Stimulated activated naive CD8-positive, alpha-beta T cell treated with anti-CD3 and anti-CD28 coated beads, Interleukin-15, Interleukin-2, amounts not matched to agents 100 U/mL and 50 U/mL, for 24 hours (primary cell): ENCODE measurements at regions not wholly inside any gene's neighbourhood (a gene's known extent, or its start where the extent isn't known, plus 50 kb on each side); places are given as distances from the start of the nearest gene placed in this dataset.

Experiments
- ATAC-seq: fragments of 150-1000 bp; cut with Tn5 transposase; one replicate; pipeline ENCODE4 v1.10.0; 2021
- DNase-seq: peaks from one replicate; pipeline ENCODE4 v3.0.0; 2021

- ATAC-seq, result no peak
- no peak for DNase-seq
These were observed 51.0 kb upstream of the BARX2 start for GRCh38 chr11:129324533-129325175.

GRCh38 chr11:129323896-129324502 is 51.6 kb upstream of the BARX2 start:
- no peak for DNase-seq
- peak; percentile 19 for ATAC-seq

GRCh38 chr11:129322941-129323340 is 52.7 kb upstream of the BARX2 start:
- ATAC-seq (no peak), DNase-seq (no peak)

- ATAC-seq (no peak), DNase-seq (no peak)
These were observed 54.6 kb upstream of the BARX2 start for GRCh38 chr11:129321076-129321475.

GRCh38 chr11:129320494-129320893 is 55.2 kb upstream of the BARX2 start:
- no peak for DNase-seq
- ATAC-seq, result no peak

GRCh38 chr11:129319751-129320150 is 55.9 kb upstream of the BARX2 start:
- ATAC-seq (no peak), DNase-seq (no peak)

GRCh38 chr11:129319201-129319600 is 56.4 kb upstream of the BARX2 start:
- DNase-seq (no peak), ATAC-seq (no peak)

- DNase-seq, result no peak
- ATAC-seq, result no peak
These were observed 58.1 kb upstream of the BARX2 start for GRCh38 chr11:129317571-129317970.

- ATAC-seq, result no peak
- DNase-seq, result no peak
These were observed 58.9 kb upstream of the BARX2 start for GRCh38 chr11:129316781-129317180.

- no peak for ATAC-seq
- no peak for DNase-seq
These were observed 59.7 kb upstream of the BARX2 start for GRCh38 chr11:129315781-129316579.

- DNase-seq (no peak), ATAC-seq (no peak)
These were observed 61.3 kb upstream of the BARX2 start for GRCh38 chr11:129314371-129314770.

GRCh38 chr11:129313541-129314297 is 61.9 kb upstream of the BARX2 start:
- DNase-seq (no peak), ATAC-seq (no peak)

- ATAC-seq, result no peak
These were observed 62.7 kb upstream of the BARX2 start for GRCh38 chr11:129312730-129313503.

GRCh38 chr11:129308241-129308865 is 67.3 kb upstream of the BARX2 start:
- ATAC-seq, result no peak

More at GRCh38 chr11:129312730-129313503, 62.7 kb upstream of the BARX2 start:
- no peak for DNase-seq

GRCh38 chr11:129307162-129307561 is 68.5 kb upstream of the BARX2 start:
- DNase-seq, result no peak
- no peak for ATAC-seq

More at GRCh38 chr11:129308241-129308865, 67.3 kb upstream of the BARX2 start:
- DNase-seq, result no peak

GRCh38 chr11:129302386-129303101 is 73.1 kb upstream of the BARX2 start:
- ATAC-seq (no peak), DNase-seq (no peak)

GRCh38 chr11:129300099-129300498 is 75.5 kb upstream of the BARX2 start:
- DNase-seq (no peak), ATAC-seq (no peak)

GRCh38 chr11:129298988-129299387 is 76.7 kb upstream of the BARX2 start:
- no peak for DNase-seq

GRCh38 chr11:129295746-129296145 is 79.9 kb upstream of the BARX2 start:
- no peak for DNase-seq
- ATAC-seq, result peak; percentile 64

More at GRCh38 chr11:129298988-129299387, 76.7 kb upstream of the BARX2 start:
- no peak for ATAC-seq

- DNase-seq (no peak), ATAC-seq (no peak)
These were observed 82.9 kb upstream of the BARX2 start for GRCh38 chr11:129292771-129293170.
